ENCODE measurements at regions not wholly inside any gene's neighbourhood (a gene's known extent, or its start where the extent isn't known, plus 50 kb on each side); places are given as distances from the start of the nearest gene placed in this dataset.

DNA sequence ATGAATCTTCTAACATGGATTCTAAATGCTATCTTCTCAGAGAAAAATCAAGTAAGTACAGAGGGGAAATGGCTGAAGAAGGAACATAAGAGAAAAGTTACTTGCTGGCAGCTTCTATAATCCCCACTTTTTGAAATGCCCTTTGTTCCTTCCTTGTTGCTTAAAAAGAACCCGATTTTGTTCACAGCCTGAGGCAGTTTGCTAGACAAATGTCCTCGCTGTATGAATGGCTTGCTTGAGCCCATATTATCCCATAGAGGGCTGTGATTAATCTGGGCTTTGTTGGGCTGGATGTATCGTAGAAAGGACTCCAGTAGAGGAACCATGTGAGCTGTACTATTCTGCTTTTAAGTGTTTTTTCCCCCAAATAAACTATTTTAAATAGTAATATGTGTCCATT is 134.3 kb upstream of the FGF13 start:
- no TSS peak for BruUV-seq (replicated peaks)
- ChIA-PET POLR2A (no interaction called here), CTCF (ENCODE audit: low intra/inter-chr PET ratio, low total read pairs) (no interaction called here)
- no peak overlapping the region for H3K4me2 ChIP-seq (ENCODE audit: low read depth, low read length)
- TF ChIP-seq ZNF577 (CRISPR knock-in tag; IDR thresholded peaks at IDR 0.05; ENCODE audit: borderline replicate concordance, low read depth) (no peak), ZSCAN9 (CRISPR knock-in tag; IDR thresholded peaks at IDR 0.05; ENCODE audit: borderline replicate concordance) (no peak), NR2F2 (IDR thresholded peaks at IDR 0.05; ENCODE audit: borderline replicate concordance, low read depth) (no peak), SOX6 (IDR thresholded peaks at IDR 0.05) (no peak), SOX6 (CRISPR knock-in tag; IDR thresholded peaks at IDR 0.05) (no peak), RARA (CRISPR knock-in tag; IDR thresholded peaks at IDR 0.05) (no peak), ZNF83 (CRISPR knock-in tag; IDR thresholded peaks at IDR 0.05; ENCODE audit: borderline replicate concordance) (no peak), ARHGAP35 (CRISPR knock-in tag; IDR thresholded peaks at IDR 0.05; ENCODE audit: borderline replicate concordance) (no peak), ZNF138 (CRISPR knock-in tag; IDR thresholded peaks at IDR 0.05; ENCODE audit: low read depth) (no peak), ATM (IDR thresholded peaks at IDR 0.05; ENCODE audit: borderline replicate concordance) (no peak), ZSCAN12 (CRISPR knock-in tag; IDR thresholded peaks at IDR 0.05) (no peak), PITX1 (CRISPR knock-in tag; IDR thresholded peaks at IDR 0.05) (no peak), EP300 (IDR thresholded peaks at IDR 0.05; ENCODE audit: low read depth in 2 of 2, low read length in 2 of 2) (no peak), EP300 (CRISPR knock-in tag; IDR thresholded peaks at IDR 0.05; ENCODE audit: borderline replicate concordance) (no peak), SMARCC2 (IDR thresholded peaks at IDR 0.05) (no peak), NFATC3 (CRISPR knock-in tag; IDR thresholded peaks at IDR 0.05) (no peak), RBM39 (IDR thresholded peaks at IDR 0.05; ENCODE audit: low read depth, low read length, poor library complexity, severe bottlenecking) (no peak), HNRNPH1 (optimal IDR thresholded peaks at IDR 0.05; ENCODE audit: low read depth, low read length) (no peak)
- TF ChIP-seq, protein P1, sequence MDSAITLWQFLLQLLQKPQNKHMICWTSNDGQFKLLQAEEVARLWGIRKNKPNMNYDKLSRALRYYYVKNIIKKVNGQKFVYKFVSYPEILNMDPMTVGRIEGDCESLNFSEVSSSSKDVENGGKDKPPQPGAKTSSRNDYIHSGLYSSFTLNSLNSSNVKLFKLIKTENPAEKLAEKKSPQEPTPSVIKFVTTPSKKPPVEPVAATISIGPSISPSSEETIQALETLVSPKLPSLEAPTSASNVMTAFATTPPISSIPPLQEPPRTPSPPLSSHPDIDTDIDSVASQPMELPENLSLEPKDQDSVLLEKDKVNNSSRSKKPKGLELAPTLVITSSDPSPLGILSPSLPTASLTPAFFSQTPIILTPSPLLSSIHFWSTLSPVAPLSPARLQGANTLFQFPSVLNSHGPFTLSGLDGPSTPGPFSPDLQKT (CRISPR knock-in tag; IDR thresholded peaks at IDR 0.05; ENCODE audit: borderline replicate concordance): no peak
- TF ChIP-seq, protein P2, sequence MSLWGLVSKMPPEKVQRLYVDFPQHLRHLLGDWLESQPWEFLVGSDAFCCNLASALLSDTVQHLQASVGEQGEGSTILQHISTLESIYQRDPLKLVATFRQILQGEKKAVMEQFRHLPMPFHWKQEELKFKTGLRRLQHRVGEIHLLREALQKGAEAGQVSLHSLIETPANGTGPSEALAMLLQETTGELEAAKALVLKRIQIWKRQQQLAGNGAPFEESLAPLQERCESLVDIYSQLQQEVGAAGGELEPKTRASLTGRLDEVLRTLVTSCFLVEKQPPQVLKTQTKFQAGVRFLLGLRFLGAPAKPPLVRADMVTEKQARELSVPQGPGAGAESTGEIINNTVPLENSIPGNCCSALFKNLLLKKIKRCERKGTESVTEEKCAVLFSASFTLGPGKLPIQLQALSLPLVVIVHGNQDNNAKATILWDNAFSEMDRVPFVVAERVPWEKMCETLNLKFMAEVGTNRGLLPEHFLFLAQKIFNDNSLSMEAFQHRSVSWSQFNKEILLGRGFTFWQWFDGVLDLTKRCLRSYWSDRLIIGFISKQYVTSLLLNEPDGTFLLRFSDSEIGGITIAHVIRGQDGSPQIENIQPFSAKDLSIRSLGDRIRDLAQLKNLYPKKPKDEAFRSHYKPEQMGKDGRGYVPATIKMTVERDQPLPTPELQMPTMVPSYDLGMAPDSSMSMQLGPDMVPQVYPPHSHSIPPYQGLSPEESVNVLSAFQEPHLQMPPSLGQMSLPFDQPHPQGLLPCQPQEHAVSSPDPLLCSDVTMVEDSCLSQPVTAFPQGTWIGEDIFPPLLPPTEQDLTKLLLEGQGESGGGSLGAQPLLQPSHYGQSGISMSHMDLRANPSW (CRISPR knock-in tag; IDR thresholded peaks at IDR 0.05; ENCODE audit: borderline replicate concordance): no peak
- TF ChIP-seq, protein P3, sequence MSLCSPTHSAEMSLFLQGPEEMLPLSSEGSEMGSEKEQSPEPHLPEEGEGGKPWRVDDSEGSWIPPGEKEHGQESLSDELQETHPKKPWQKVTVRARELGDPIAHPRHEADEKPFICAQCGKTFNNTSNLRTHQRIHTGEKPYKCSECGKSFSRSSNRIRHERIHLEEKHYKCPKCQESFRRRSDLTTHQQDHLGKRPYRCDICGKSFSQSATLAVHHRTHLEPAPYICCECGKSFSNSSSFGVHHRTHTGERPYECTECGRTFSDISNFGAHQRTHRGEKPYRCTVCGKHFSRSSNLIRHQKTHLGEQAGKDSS (CRISPR knock-in tag; IDR thresholded peaks at IDR 0.05; ENCODE audit: borderline replicate concordance, low read depth): no peak
- intact Hi-C loops (cut with micrococcal nuclease; ENCODE audit: unreplicated experiment) (no loop called here), in situ Hi-C loops (cut with HindIII; ENCODE audit: extremely low pct_ligation_motif_present, low pct_unique_long_range_greater_than_20kb) (no loop called here)
- ATAC-seq (no peak), DNase-seq (ENCODE audit: low spot score) (no peak), FAIRE-seq (no peak)
- WGBS (ENCODE audit: low lambda C conversion rate): 7% methylated on average over 2 of the region's 3 CpGs
- H3K79me2 ChIP-seq (ENCODE audit: insufficient read depth, low read length): no peaks in the 10 kb centered on the region
- no peaks in the 10 kb centered on the region for H3K36me3 ChIP-seq (replicated peaks in 1 of 2; ENCODE audit: control insufficient read depth in 1 of 2, insufficient read depth in 2 of 2, low read length in 2 of 2)
- H3K4me1 ChIP-seq (ENCODE audit: insufficient read depth, low read length): no peaks in the 10 kb centered on the region
- no peak overlapping the region for H3K27ac ChIP-seq (ENCODE audit: extremely low read length, insufficient read depth, low read length)
- no peaks in the 10 kb centered on the region for H4K20me1 ChIP-seq (ENCODE audit: insufficient read depth, low read length)
- no peak overlapping the region for H2AFZ ChIP-seq (ENCODE audit: low read length)
- no peak overlapping the region for H3K9ac ChIP-seq (ENCODE audit: insufficient read depth, low read depth, low read length)
- no peaks in the 10 kb centered on the region for H3K27me3 ChIP-seq (ENCODE audit: control insufficient read depth in 1 of 2, insufficient read depth in 2 of 2, low read length in 2 of 2)
- no peaks in the 10 kb centered on the region for H3K9me3 ChIP-seq (ENCODE audit: low read length)
- H3K4me3 ChIP-seq (replicated peaks in 1 of 3; ENCODE audit: insufficient read depth in 1 of 3, low read depth in 2 of 3, low read length in 3 of 3): no peak overlapping the region

Data from HepG2 (cell line).